ENCODE measurements at regions not wholly inside any gene's neighbourhood (a gene's known extent, or its start where the extent isn't known, plus 50 kb on each side); places are given as distances from the start of the nearest gene placed in this dataset.

GRCh38 chr4:151530783-151531182 lies 121.8 kb downstream of the FHIP1A start:
- Histone ChIP-seq H3K4me1 (ENCODE audit: insufficient read depth, low read length) (no peaks in the 10 kb centered on the region), H3K79me2 (ENCODE audit: insufficient read depth, low read length) (no peaks in the 10 kb centered on the region), H3K36me3 (ENCODE audit: insufficient read depth, low read length) (no peaks in the 10 kb centered on the region), H3K27me3 (ENCODE audit: insufficient read depth, low read length) (no peaks in the 10 kb centered on the region), H3K4me3 (ENCODE audit: insufficient read depth, low read depth, low read length) (no peak overlapping the region), H2AFZ (ENCODE audit: low read depth, low read length) (no peak overlapping the region), H3K27ac (ENCODE audit: low read depth, low read length) (no peak overlapping the region), H3K9ac (ENCODE audit: low read length) (no peak overlapping the region), H4K20me1 (ENCODE audit: insufficient read depth, low read length) (no peaks in the 10 kb centered on the region), H3K9me3 (ENCODE audit: insufficient read depth, low read depth, low read length) (no peaks in the 10 kb centered on the region), H3K4me2 (ENCODE audit: low read length) (no peak overlapping the region)
- Mint-ChIP-seq H3K36me3 (ENCODE audit: low read depth, unreplicated experiment) (no peaks in the 10 kb centered on the region), H3K27ac (ENCODE audit: unreplicated experiment) (peak overlapping the region; percentile 47), H3K9me3 (ENCODE audit: unreplicated experiment) (no peaks in the 10 kb centered on the region), H3K4me1 (ENCODE audit: low read depth, unreplicated experiment) (peaks cover 8% of the 10 kb centered on the region), H3K27me3 (ENCODE audit: low read depth, unreplicated experiment) (no peaks in the 10 kb centered on the region), H3K4me3 (ENCODE audit: unreplicated experiment) (no peak overlapping the region)
- TF ChIP-seq EZH2 (IDR thresholded peaks at IDR 0.05; ENCODE audit: insufficient read depth, low read length) (no peak), CTCF (IDR thresholded peaks at IDR 0.05; ENCODE audit: insufficient read depth, low read depth, low read length) (peak; percentile 17)
- DNase-seq (ENCODE audit: low read depth) (no peak), FAIRE-seq (no peak)

GRCh38 chr4:151532001-151532708 lies 123.2 kb downstream of the FHIP1A start:
- H3K4me1 Mint-ChIP-seq (ENCODE audit: low read depth, unreplicated experiment): peaks cover 8% of the 10 kb centered on the region
- FAIRE-seq: no peak
- H3K9me3 ChIP-seq (ENCODE audit: insufficient read depth, low read depth, low read length): no peaks in the 10 kb centered on the region
- no peak for TF ChIP-seq EZH2 (IDR thresholded peaks at IDR 0.05; ENCODE audit: insufficient read depth, low read length)
- H3K4me1 ChIP-seq (ENCODE audit: insufficient read depth, low read length): no peaks in the 10 kb centered on the region
- H3K27ac ChIP-seq (ENCODE audit: low read depth, low read length): no peak overlapping the region
- H3K27ac Mint-ChIP-seq (ENCODE audit: unreplicated experiment): no peak overlapping the region
- no peaks in the 10 kb centered on the region for H3K27me3 ChIP-seq (ENCODE audit: insufficient read depth, low read length)
- H3K79me2 ChIP-seq (ENCODE audit: insufficient read depth, low read length): no peaks in the 10 kb centered on the region
- H4K20me1 ChIP-seq (ENCODE audit: insufficient read depth, low read length): no peaks in the 10 kb centered on the region
- H3K9ac ChIP-seq (ENCODE audit: low read length): no peak overlapping the region
- H3K36me3 Mint-ChIP-seq (ENCODE audit: low read depth, unreplicated experiment): no peaks in the 10 kb centered on the region
- no peak overlapping the region for H3K4me3 ChIP-seq (ENCODE audit: insufficient read depth, low read depth, low read length)
- H3K36me3 ChIP-seq (ENCODE audit: insufficient read depth, low read length): no peaks in the 10 kb centered on the region
- DNase-seq (ENCODE audit: low read depth): no peak
- H3K4me3 Mint-ChIP-seq (ENCODE audit: unreplicated experiment): no peak overlapping the region
- no peaks in the 10 kb centered on the region for H3K9me3 Mint-ChIP-seq (ENCODE audit: unreplicated experiment)
- H3K4me2 ChIP-seq (ENCODE audit: low read length): no peak overlapping the region
- H3K27me3 Mint-ChIP-seq (ENCODE audit: low read depth, unreplicated experiment): no peaks in the 10 kb centered on the region
- no peak overlapping the region for H2AFZ ChIP-seq (ENCODE audit: low read depth, low read length)

GRCh38 chr4:151534195-151534594 lies 125.2 kb downstream of the FHIP1A start:
- H2AFZ ChIP-seq (ENCODE audit: low read depth, low read length): no peak overlapping the region
- H3K4me3 Mint-ChIP-seq (ENCODE audit: unreplicated experiment): no peak overlapping the region
- no peaks in the 10 kb centered on the region for H3K27me3 ChIP-seq (ENCODE audit: insufficient read depth, low read length)
- no peak overlapping the region for H3K27ac Mint-ChIP-seq (ENCODE audit: unreplicated experiment)
- H3K27ac ChIP-seq (ENCODE audit: low read depth, low read length): no peak overlapping the region
- no peaks in the 10 kb centered on the region for H3K9me3 Mint-ChIP-seq (ENCODE audit: unreplicated experiment)
- H3K79me2 ChIP-seq (ENCODE audit: insufficient read depth, low read length): no peaks in the 10 kb centered on the region
- no peak for FAIRE-seq
- H3K4me3 ChIP-seq (ENCODE audit: insufficient read depth, low read depth, low read length): no peak overlapping the region
- H3K9me3 ChIP-seq (ENCODE audit: insufficient read depth, low read depth, low read length): no peaks in the 10 kb centered on the region
- no peak overlapping the region for H3K4me2 ChIP-seq (ENCODE audit: low read length)
- no peaks in the 10 kb centered on the region for H3K4me1 ChIP-seq (ENCODE audit: insufficient read depth, low read length)
- H3K9ac ChIP-seq (ENCODE audit: low read length): no peak overlapping the region
- H3K27me3 Mint-ChIP-seq (ENCODE audit: low read depth, unreplicated experiment): no peaks in the 10 kb centered on the region
- no peak for DNase-seq (ENCODE audit: low read depth)
- TF ChIP-seq CTCF (IDR thresholded peaks at IDR 0.05; ENCODE audit: insufficient read depth, low read depth, low read length) (no peak), EZH2 (IDR thresholded peaks at IDR 0.05; ENCODE audit: insufficient read depth, low read length) (no peak)
- H3K36me3 Mint-ChIP-seq (ENCODE audit: low read depth, unreplicated experiment): no peaks in the 10 kb centered on the region
- no peaks in the 10 kb centered on the region for H3K36me3 ChIP-seq (ENCODE audit: insufficient read depth, low read length)
- H3K4me1 Mint-ChIP-seq (ENCODE audit: low read depth, unreplicated experiment): peaks cover 8% of the 10 kb centered on the region
- H4K20me1 ChIP-seq (ENCODE audit: insufficient read depth, low read length): no peaks in the 10 kb centered on the region

Measured in astrocyte (in vitro differentiated cells and primary cell).